Liver (tissue), 3 donors: ENCODE measurements at regions not wholly inside any gene's neighbourhood (a gene's known extent, or its start where the extent isn't known, plus 50 kb on each side); places are given as distances from the start of the nearest gene placed in this dataset.

ENCODE experiments used
- EGR1 ChIP-seq, 2 donors: IDR thresholded peaks; 2 replicates each; pipeline ENCODE4 v1.6.1; 2016 to 2018; ENCODE audit warnings: antibody characterized with exemption in 2 of 2, low read depth in 2 of 2
- FOXA2 ChIP-seq: IDR thresholded peaks from 2 replicates; pipeline ENCODE4 v1.6.1; 2016; ENCODE audit warnings: antibody characterized with exemption
- RAD21 ChIP-seq, 2 donors: IDR thresholded peaks; 2 replicates each; pipeline ENCODE4 v1.6.1; 2016; ENCODE audit warnings: antibody characterized with exemption in 2 of 2, mild to moderate bottlenecking in 2 of 2
- TF ChIP-seq, protein P1 (sequence below): IDR thresholded peaks from 2 replicates; pipeline ENCODE4 v1.6.1; 2016; ENCODE audit warnings: antibody characterized with exemption, mild to moderate bottlenecking
- TF ChIP-seq, protein P2 (sequence below): fragments of 150-350 bp; IDR thresholded peaks from 2 replicates; pipeline ENCODE4 v1.5.1; 2017; ENCODE audit warnings: improper control_type of control experiment, low read depth, low read length; ENCODE audit not compliant: missing input control
- donor health status: healthy.
- donor health status: healthy.

DNA sequence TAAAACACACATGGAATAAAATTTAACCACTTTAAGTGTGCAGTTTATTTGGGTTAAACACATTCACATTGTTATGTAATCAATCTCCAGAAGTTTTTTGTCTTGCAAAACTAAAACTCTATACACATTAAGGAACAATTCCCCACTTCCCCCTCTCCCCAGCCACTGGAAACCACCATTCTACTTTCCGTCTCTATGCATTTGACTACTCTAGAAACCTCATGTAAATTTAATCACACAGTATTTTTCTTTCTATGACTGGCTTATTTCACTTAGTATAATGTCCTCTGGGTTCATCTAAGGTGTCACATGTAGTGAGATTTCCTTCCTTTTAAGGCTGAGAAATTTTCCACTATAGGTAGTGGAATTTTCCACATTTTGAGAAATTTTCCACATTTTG is 568.7 kb upstream of the UBE2E2 start:
- TF ChIP-seq, protein P1, sequence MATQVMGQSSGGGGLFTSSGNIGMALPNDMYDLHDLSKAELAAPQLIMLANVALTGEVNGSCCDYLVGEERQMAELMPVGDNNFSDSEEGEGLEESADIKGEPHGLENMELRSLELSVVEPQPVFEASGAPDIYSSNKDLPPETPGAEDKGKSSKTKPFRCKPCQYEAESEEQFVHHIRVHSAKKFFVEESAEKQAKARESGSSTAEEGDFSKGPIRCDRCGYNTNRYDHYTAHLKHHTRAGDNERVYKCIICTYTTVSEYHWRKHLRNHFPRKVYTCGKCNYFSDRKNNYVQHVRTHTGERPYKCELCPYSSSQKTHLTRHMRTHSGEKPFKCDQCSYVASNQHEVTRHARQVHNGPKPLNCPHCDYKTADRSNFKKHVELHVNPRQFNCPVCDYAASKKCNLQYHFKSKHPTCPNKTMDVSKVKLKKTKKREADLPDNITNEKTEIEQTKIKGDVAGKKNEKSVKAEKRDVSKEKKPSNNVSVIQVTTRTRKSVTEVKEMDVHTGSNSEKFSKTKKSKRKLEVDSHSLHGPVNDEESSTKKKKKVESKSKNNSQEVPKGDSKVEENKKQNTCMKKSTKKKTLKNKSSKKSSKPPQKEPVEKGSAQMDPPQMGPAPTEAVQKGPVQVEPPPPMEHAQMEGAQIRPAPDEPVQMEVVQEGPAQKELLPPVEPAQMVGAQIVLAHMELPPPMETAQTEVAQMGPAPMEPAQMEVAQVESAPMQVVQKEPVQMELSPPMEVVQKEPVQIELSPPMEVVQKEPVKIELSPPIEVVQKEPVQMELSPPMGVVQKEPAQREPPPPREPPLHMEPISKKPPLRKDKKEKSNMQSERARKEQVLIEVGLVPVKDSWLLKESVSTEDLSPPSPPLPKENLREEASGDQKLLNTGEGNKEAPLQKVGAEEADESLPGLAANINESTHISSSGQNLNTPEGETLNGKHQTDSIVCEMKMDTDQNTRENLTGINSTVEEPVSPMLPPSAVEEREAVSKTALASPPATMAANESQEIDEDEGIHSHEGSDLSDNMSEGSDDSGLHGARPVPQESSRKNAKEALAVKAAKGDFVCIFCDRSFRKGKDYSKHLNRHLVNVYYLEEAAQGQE, result no peak
- no peak for TF ChIP-seq EGR1 (IDR thresholded peaks at IDR 0.05; ENCODE audit: low read depth in 2 of 2)
- TF ChIP-seq, protein P2, sequence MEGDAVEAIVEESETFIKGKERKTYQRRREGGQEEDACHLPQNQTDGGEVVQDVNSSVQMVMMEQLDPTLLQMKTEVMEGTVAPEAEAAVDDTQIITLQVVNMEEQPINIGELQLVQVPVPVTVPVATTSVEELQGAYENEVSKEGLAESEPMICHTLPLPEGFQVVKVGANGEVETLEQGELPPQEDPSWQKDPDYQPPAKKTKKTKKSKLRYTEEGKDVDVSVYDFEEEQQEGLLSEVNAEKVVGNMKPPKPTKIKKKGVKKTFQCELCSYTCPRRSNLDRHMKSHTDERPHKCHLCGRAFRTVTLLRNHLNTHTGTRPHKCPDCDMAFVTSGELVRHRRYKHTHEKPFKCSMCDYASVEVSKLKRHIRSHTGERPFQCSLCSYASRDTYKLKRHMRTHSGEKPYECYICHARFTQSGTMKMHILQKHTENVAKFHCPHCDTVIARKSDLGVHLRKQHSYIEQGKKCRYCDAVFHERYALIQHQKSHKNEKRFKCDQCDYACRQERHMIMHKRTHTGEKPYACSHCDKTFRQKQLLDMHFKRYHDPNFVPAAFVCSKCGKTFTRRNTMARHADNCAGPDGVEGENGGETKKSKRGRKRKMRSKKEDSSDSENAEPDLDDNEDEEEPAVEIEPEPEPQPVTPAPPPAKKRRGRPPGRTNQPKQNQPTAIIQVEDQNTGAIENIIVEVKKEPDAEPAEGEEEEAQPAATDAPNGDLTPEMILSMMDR, result no peak
- no peak for TF ChIP-seq RAD21 (IDR thresholded peaks at IDR 0.05)
- TF ChIP-seq FOXA2, result no peak
